Gastroesophageal sphincter (tissue), 4 donors: ENCODE measurements at regions not wholly inside any gene's neighbourhood (a gene's known extent, or its start where the extent isn't known, plus 50 kb on each side); places are given as distances from the start of the nearest gene placed in this dataset.
"Not testable (repeated sequence)": the region's sequence is repeated elsewhere in the genome, so short reads cannot be mapped to it uniquely, and the experiment has no call there.

Experiments used
- ATAC-seq: fragments of 150-250 bp; one replicate; pipeline ENCODE4 v1.9.1; 2016; ENCODE audit warnings: mild to moderate bottlenecking, moderate library complexity
- H3K27ac ChIP-seq, 4 donors: fragments of 200-600 bp; sonication (generic) in 3 of 4; 1 replicate in 3 of 4; 2 replicates in 1 of 4; pipeline ENCODE4 v1.5.1; 2016 to 2019
- H3K27me3 ChIP-seq: fragments of 200-600 bp; sonication (generic); one replicate; pipeline ENCODE4 v1.5.1; 2019
- H3K36me3 ChIP-seq, 2 donors: fragments of 200-600 bp; sonication (generic); one replicate each; pipeline ENCODE4 v1.5.1; 2019; ENCODE audit warnings: control low read depth in 1 of 2
- H3K4me1 ChIP-seq, 3 donors: fragments of 200-600 bp; sonication (generic); 1 replicate in 2 of 3; 2 replicates in 1 of 3; pipeline ENCODE4 v1.5.1; 2016 to 2019; ENCODE audit warnings: control low read depth in 2 of 3
- H3K4me3 ChIP-seq, 2 donors: fragments of 200-600 bp; sonication (generic); one replicate each; pipeline ENCODE4 v1.5.1; 2019; ENCODE audit warnings: mild to moderate bottlenecking in 1 of 2, moderate library complexity in 1 of 2
- H3K9me3 ChIP-seq, 3 donors: fragments of 200-600 bp; sonication (generic); one replicate each; pipeline ENCODE4 v1.5.1; 2017 to 2019; ENCODE audit warnings: control low read depth in 2 of 3
- CTCF ChIP-seq, 4 experiments: fragments of 200-600 bp in 2 of 4; fragments of 450-650 bp in 2 of 4; sonication (generic) in 1 of 4; IDR thresholded peaks; one replicate each; pipeline ENCODE4 v1.5.1; 2017 to 2019; ENCODE audit warnings: antibody characterized with exemption in 4 of 4, mild to moderate bottlenecking in 2 of 4, moderate library complexity in 2 of 4
- EP300 ChIP-seq: sonication (generic); formaldehyde crosslinking; IDR thresholded peaks from one replicate; pipeline ENCODE4 v1.6.1; 2017; ENCODE audit warnings: antibody characterized with exemption, mild to moderate bottlenecking
- POLR2A ChIP-seq, 2 donors: fragments of 450-650 bp; IDR thresholded peaks; one replicate each; pipeline ENCODE4 v1.6.1; 2017; ENCODE audit warnings: antibody characterized with exemption in 2 of 2, mild to moderate bottlenecking in 2 of 2, moderate library complexity in 1 of 2
- POLR2AphosphoS5 ChIP-seq: sonication (generic); formaldehyde crosslinking; IDR thresholded peaks from one replicate; pipeline ENCODE4 v1.6.1; 2017; ENCODE audit warnings: antibody characterized with exemption
- WGBS, 2 donors: methylation state at CpG; one replicate each; pipeline ENCODE4 v1.1.5; 2018; ENCODE audit warnings: low coverage in 1 of 2; 5-methylcytosine and 5-hydroxymethylcytosine counted together

GRCh38 chr6:40669343-40669742, 82.2 kb upstream of the LRFN2 start:
- H3K27ac ChIP-seq = no peak overlapping the region
- no peaks in the 10 kb centered on the region for H3K4me1 ChIP-seq
- no peak for ATAC-seq
- WGBS, 2 donors = 60 to 74% methylated on average over 3 of the region's 3 CpGs
- peaks cover 0 to 23% (median 0%) of the 10 kb centered on the region in 3 donors for H3K9me3 ChIP-seq
- TF ChIP-seq POLR2AphosphoS5 = no peak
- no peak for TF ChIP-seq CTCF (IDR thresholded peaks at IDR 0.05)
- TF ChIP-seq POLR2A (IDR thresholded peaks at IDR 0.05) = no peak
- no peak for TF ChIP-seq EP300
- H3K36me3 ChIP-seq = no peaks in the 10 kb centered on the region
- H3K27me3 ChIP-seq = peaks cover 5% of the 10 kb centered on the region
- no peak overlapping the region for H3K4me3 ChIP-seq

- Histone ChIP-seq H3K27me3 (peaks cover 5% of the 10 kb centered on the region), H3K36me3 (no peaks in the 10 kb centered on the region), H3K9me3 (peaks cover 0 to 34% (median 0%) of the 10 kb centered on the region in 3 donors), H3K27ac (no peak overlapping the region), H3K4me3 (no peak overlapping the region), H3K4me1 (no peaks in the 10 kb centered on the region)
- no CpG with 5 or more reads among the region's 2 CpGs for WGBS, 2 donors
- TF ChIP-seq POLR2A (IDR thresholded peaks at IDR 0.05) (no peak), CTCF (IDR thresholded peaks at IDR 0.05) (no peak), POLR2AphosphoS5 (no peak), EP300 (no peak)
- no peak for ATAC-seq
Measured at GRCh38 chr6:40668203-40668602, 81.0 kb upstream of the LRFN2 start.

GRCh38 chr6:40666530-40666929, 79.4 kb upstream of the LRFN2 start:
- H3K36me3 ChIP-seq = no peaks in the 10 kb centered on the region
- WGBS, 2 donors = 77 to 81% methylated on average over 4 of the region's 4 CpGs
- no peaks in the 10 kb centered on the region for H3K4me1 ChIP-seq
- H3K9me3 ChIP-seq = peaks cover 0 to 39% (median 0%) of the 10 kb centered on the region in 3 donors
- H3K4me3 ChIP-seq = no peak overlapping the region
- no peak for ATAC-seq
- peaks cover 10% of the 10 kb centered on the region for H3K27me3 ChIP-seq
- H3K27ac ChIP-seq = no peak overlapping the region
- no peak for TF ChIP-seq POLR2AphosphoS5
- no peak for TF ChIP-seq EP300
- no peak for TF ChIP-seq CTCF (IDR thresholded peaks at IDR 0.05)
- no peak for TF ChIP-seq POLR2A (IDR thresholded peaks at IDR 0.05)

GRCh38 chr6:40661726-40662125, 74.6 kb upstream of the LRFN2 start:
- H3K9me3 ChIP-seq = peaks cover 0 to 39% (median 0%) of the 10 kb centered on the region in 3 donors
- H3K36me3 ChIP-seq = no peaks in the 10 kb centered on the region
- ATAC-seq = no peak
- peaks cover 16% of the 10 kb centered on the region for H3K27me3 ChIP-seq
- TF ChIP-seq CTCF (IDR thresholded peaks at IDR 0.05) (no peak), POLR2A (IDR thresholded peaks at IDR 0.05) (no peak), EP300 (no peak), POLR2AphosphoS5 (no peak)
- H3K4me1 ChIP-seq = no peaks in the 10 kb centered on the region
- no peak overlapping the region for H3K4me3 ChIP-seq
- no peak overlapping the region for H3K27ac ChIP-seq
- WGBS, 2 donors = 94% methylated on average over 2 of the region's 2 CpGs; no CpG with 5 or more reads in 1 of the 2 donors

GRCh38 chr6:40656772-40657171, 69.6 kb upstream of the LRFN2 start:
- ATAC-seq, H3K27me3 ChIP-seq, H3K9me3 ChIP-seq, H3K36me3 ChIP-seq, H3K4me3 ChIP-seq, H3K4me1 ChIP-seq, H3K27ac ChIP-seq: not testable (repeated sequence)
- 86% methylated on average over 5 of the region's 5 CpGs; no CpG with 5 or more reads in 1 of the 2 donors for WGBS, 2 donors
